ENCODE measurements at regions not wholly inside any gene's neighbourhood (a gene's known extent, or its start where the extent isn't known, plus 50 kb on each side); places are given as distances from the start of the nearest gene placed in this dataset.

DNA sequence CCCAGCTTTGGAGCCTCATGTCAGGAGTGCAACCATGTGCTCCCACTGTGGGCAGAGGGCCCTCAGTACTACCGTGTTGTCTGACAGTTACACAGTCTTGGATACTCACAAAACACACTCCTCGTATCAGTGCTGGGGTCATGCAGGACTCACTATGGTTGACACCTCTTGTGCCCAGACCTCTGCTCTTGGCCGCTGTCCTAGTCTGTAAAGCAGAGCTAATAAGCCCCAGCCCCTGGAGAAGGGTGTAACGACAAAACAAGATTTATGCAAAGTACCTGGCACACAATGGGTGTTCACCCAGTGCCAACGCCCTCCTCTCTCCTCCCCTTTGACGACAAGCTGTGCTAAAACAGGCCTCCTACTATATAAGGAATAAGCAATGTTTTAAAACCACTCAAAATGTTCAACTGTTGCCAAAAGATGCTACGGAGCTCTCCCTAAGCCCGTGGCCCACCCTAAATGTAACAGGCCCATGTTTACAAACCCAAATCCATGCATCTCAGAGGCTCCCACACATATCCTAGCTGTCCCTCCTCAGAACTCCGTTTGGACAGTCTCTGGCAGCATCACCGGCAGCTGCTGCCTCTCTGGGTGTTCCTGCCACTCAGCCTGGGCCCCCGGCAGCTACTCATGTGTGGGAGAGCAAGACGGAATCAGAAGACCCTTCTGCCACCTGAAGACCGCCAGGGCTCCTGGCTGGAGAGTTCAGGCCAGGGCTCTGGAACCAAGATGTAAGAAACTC lies 65.8 kb downstream of the MRPL46 start (continued):
- TF ChIP-seq, protein P1, sequence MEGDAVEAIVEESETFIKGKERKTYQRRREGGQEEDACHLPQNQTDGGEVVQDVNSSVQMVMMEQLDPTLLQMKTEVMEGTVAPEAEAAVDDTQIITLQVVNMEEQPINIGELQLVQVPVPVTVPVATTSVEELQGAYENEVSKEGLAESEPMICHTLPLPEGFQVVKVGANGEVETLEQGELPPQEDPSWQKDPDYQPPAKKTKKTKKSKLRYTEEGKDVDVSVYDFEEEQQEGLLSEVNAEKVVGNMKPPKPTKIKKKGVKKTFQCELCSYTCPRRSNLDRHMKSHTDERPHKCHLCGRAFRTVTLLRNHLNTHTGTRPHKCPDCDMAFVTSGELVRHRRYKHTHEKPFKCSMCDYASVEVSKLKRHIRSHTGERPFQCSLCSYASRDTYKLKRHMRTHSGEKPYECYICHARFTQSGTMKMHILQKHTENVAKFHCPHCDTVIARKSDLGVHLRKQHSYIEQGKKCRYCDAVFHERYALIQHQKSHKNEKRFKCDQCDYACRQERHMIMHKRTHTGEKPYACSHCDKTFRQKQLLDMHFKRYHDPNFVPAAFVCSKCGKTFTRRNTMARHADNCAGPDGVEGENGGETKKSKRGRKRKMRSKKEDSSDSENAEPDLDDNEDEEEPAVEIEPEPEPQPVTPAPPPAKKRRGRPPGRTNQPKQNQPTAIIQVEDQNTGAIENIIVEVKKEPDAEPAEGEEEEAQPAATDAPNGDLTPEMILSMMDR (conservative IDR thresholded peaks at IDR 0.05; ENCODE audit: low read depth in 2 of 2), result no peak
- TF ChIP-seq EZH2phosphoT487 (IDR thresholded peaks at IDR 0.05; ENCODE audit: unreplicated experiment) (no peak), ETS1 (IDR thresholded peaks at IDR 0.05) (no peak), JUNB (IDR thresholded peaks at IDR 0.05; ENCODE audit: unreplicated experiment) (no peak), STAT1 (IDR thresholded peaks at IDR 0.05; ENCODE audit: unreplicated experiment) (no peak), EZH2 (IDR thresholded peaks at IDR 0.05; ENCODE audit: low read depth, unreplicated experiment) (no peak), ZNF331 (CRISPR knock-in tag; IDR thresholded peaks at IDR 0.05; ENCODE audit: low read depth) (no peak), CREB1 (CRISPR knock-in tag; IDR thresholded peaks at IDR 0.05; ENCODE audit: low read depth) (no peak)
- TF ChIP-seq, protein P2, sequence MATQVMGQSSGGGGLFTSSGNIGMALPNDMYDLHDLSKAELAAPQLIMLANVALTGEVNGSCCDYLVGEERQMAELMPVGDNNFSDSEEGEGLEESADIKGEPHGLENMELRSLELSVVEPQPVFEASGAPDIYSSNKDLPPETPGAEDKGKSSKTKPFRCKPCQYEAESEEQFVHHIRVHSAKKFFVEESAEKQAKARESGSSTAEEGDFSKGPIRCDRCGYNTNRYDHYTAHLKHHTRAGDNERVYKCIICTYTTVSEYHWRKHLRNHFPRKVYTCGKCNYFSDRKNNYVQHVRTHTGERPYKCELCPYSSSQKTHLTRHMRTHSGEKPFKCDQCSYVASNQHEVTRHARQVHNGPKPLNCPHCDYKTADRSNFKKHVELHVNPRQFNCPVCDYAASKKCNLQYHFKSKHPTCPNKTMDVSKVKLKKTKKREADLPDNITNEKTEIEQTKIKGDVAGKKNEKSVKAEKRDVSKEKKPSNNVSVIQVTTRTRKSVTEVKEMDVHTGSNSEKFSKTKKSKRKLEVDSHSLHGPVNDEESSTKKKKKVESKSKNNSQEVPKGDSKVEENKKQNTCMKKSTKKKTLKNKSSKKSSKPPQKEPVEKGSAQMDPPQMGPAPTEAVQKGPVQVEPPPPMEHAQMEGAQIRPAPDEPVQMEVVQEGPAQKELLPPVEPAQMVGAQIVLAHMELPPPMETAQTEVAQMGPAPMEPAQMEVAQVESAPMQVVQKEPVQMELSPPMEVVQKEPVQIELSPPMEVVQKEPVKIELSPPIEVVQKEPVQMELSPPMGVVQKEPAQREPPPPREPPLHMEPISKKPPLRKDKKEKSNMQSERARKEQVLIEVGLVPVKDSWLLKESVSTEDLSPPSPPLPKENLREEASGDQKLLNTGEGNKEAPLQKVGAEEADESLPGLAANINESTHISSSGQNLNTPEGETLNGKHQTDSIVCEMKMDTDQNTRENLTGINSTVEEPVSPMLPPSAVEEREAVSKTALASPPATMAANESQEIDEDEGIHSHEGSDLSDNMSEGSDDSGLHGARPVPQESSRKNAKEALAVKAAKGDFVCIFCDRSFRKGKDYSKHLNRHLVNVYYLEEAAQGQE (IDR thresholded peaks at IDR 0.05; ENCODE audit: unreplicated experiment), result no peak

DNA sequence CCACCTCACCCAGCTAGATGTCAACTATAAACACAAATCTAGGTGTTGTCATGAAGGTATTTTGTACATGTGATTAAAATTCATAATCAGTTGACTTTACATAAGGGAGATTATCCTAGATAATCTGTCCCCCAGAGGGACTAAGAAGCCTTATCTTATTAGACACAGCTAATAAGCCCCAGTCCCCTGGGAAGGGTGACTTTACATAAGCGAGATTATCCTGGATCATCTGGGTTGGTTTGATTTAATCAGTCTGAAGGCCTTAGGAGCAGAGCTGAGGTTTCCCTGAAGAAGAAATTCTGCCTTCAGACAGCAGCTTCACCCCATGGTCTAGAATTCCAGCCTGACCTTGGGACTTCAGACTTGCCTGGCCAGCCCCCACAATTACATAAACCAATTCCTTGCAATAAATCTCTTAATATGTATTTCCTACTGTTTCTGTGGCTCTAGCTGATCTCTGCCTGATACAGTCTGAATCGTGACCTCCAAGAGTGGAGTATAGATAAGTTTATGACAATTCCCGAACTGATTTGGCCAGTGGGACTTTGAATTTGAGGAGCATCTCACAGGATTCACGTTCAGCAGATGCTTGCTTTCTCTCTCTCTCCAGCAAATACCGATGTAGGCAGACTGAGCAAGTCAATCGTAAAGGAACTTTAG lies 66.5 kb downstream of the MRPL46 start:
- DNase-seq (ENCODE audit: low spot score), result no peak
- H3K27ac ChIP-seq (ENCODE audit: low read depth), result no peak overlapping the region
- H3K36me3 Mint-ChIP-seq (ENCODE audit: low read depth), result no peaks in the 10 kb centered on the region
- H3K9me2 ChIP-seq (ENCODE audit: insufficient read depth), result peaks cover 8% of the 10 kb centered on the region; the same call in 1 of the 2 replicates
- TF ChIP-seq POLR2AphosphoS5 (IDR thresholded peaks at IDR 0.05; ENCODE audit: low read depth) (no peak), EZH2phosphoT487 (IDR thresholded peaks at IDR 0.05; ENCODE audit: unreplicated experiment) (no peak), JUNB (IDR thresholded peaks at IDR 0.05; ENCODE audit: unreplicated experiment) (no peak)
- H3K4me3 ChIP-seq, result no peak overlapping the region
- H3F3A ChIP-seq (replicated peaks; ENCODE audit: low read depth), result no peaks in the 10 kb centered on the region
- H3K36me3 ChIP-seq (ENCODE audit: insufficient read depth), result no peaks in the 10 kb centered on the region
- ATAC-seq, result no peak
- no peaks in the 10 kb centered on the region for H3K79me2 ChIP-seq (replicated peaks; ENCODE audit: insufficient read depth)
- H3K4me1 Mint-ChIP-seq, result peaks cover 28% of the 10 kb centered on the region
- H3K4me2 ChIP-seq, result no peak overlapping the region
- no peak overlapping the region for H3K27ac Mint-ChIP-seq
- H3K9me3 Mint-ChIP-seq, result peaks cover 3% of the 10 kb centered on the region; the same call in 1 of the 3 replicates
- H2AFZ ChIP-seq, result 0 out of 2 replicates have a peak overlapping the region, but pooled peaks have one; percentile 10
- H3K27me3 ChIP-seq (ENCODE audit: insufficient read depth), result no peaks in the 10 kb centered on the region
- no peak overlapping the region for H3K4me3 Mint-ChIP-seq
- H3K4me1 ChIP-seq (ENCODE audit: insufficient read depth), result peaks cover 12% of the 10 kb centered on the region
- no peaks in the 10 kb centered on the region for H4K20me1 ChIP-seq (replicated peaks; ENCODE audit: insufficient read depth)
- peaks cover 5% of the 10 kb centered on the region for H3K27me3 Mint-ChIP-seq (ENCODE audit: insufficient read depth, low read depth, poor library complexity)
